ENCODE measurements at regions not wholly inside any gene's neighbourhood (a gene's known extent, or its start where the extent isn't known, plus 50 kb on each side); places are given as distances from the start of the nearest gene placed in this dataset.

DNA sequence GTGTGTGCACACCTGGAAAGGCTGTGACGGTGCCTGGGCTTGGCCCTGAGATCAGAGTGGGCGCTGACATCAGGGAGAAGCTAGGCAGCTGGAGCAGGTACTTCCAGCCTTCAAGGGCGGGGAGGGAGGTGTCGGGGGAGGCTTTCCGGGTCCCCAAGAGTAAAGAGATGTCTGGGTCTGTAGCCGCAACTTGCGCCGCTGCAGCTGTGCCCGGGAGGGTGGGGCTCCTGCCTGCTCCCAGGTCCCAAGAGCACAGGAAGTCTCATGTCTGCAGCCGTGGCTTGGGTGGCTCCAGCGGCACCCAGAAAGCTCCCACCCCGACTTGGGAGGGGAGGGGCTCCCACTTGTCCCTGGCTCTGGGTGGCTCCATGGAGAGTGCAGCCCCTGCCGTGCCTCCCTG is 103.2 kb upstream of the BNIP2 start:
- no peak for TF ChIP-seq GATA2 (IDR thresholded peaks at IDR 0.05; ENCODE audit: low read depth, low read length)
- no peak for TF ChIP-seq GATA3 (IDR thresholded peaks at IDR 0.05; ENCODE audit: low read depth, low read length)
